ENCODE measurements at regions not wholly inside any gene's neighbourhood (a gene's known extent, or its start where the extent isn't known, plus 50 kb on each side); places are given as distances from the start of the nearest gene placed in this dataset.

GRCh38 chr4:20062054-20062453, 189.7 kb upstream of the SLIT2 start:
- no peak overlapping the region for H3K4me2 ChIP-seq (ENCODE audit: low read depth, low read length, poor library complexity, severe bottlenecking)
- TF ChIP-seq CTCF (IDR thresholded peaks at IDR 0.05; ENCODE audit: insufficient read depth, low read length, poor library complexity, severe bottlenecking), result no peak
- no peak for TF ChIP-seq EZH2phosphoT487 (conservative IDR thresholded peaks at IDR 0.05; ENCODE audit: low read length)
- H3K9ac ChIP-seq (ENCODE audit: low read length), result no peak overlapping the region
- no peaks in the 10 kb centered on the region for H4K20me1 ChIP-seq (ENCODE audit: low read depth, low read length)
- no peak overlapping the region for H3K27ac ChIP-seq (ENCODE audit: low read depth, low read length)
- H3K27me3 ChIP-seq (ENCODE audit: low read length), result no peaks in the 10 kb centered on the region
- no peaks in the 10 kb centered on the region for H3K9me2 ChIP-seq (replicated peaks; ENCODE audit: insufficient read depth, low read length)
- H3K79me2 ChIP-seq (ENCODE audit: insufficient read depth, low read length), result no peaks in the 10 kb centered on the region
- no peaks in the 10 kb centered on the region for H3F3A ChIP-seq (ENCODE audit: insufficient read depth)
- no peaks in the 10 kb centered on the region for H3K36me3 ChIP-seq (ENCODE audit: low read length)
- H2AFZ ChIP-seq (ENCODE audit: low read depth, low read length, severe bottlenecking), result no peak overlapping the region
- no peaks in the 10 kb centered on the region for H3K9me3 ChIP-seq (ENCODE audit: insufficient read depth, low read length)
- H3K4me3 ChIP-seq (ENCODE audit: insufficient read depth, low read length, poor library complexity, severe bottlenecking), result no peak overlapping the region

- no peak overlapping the region for H3K4me3 ChIP-seq (ENCODE audit: insufficient read depth, low read length, poor library complexity, severe bottlenecking)
- H3K27me3 ChIP-seq (ENCODE audit: low read length), result no peaks in the 10 kb centered on the region
- no peak overlapping the region for H3K27ac ChIP-seq (ENCODE audit: low read depth, low read length)
- no peaks in the 10 kb centered on the region for H3K9me3 ChIP-seq (ENCODE audit: insufficient read depth, low read length)
- H4K20me1 ChIP-seq (ENCODE audit: low read depth, low read length), result no peaks in the 10 kb centered on the region
- H3K79me2 ChIP-seq (ENCODE audit: insufficient read depth, low read length), result no peaks in the 10 kb centered on the region
- no peaks in the 10 kb centered on the region for H3F3A ChIP-seq (ENCODE audit: insufficient read depth)
- no peaks in the 10 kb centered on the region for H3K9me2 ChIP-seq (replicated peaks; ENCODE audit: insufficient read depth, low read length)
- TF ChIP-seq EZH2phosphoT487 (conservative IDR thresholded peaks at IDR 0.05; ENCODE audit: low read length), result no peak
- TF ChIP-seq CTCF (IDR thresholded peaks at IDR 0.05; ENCODE audit: insufficient read depth, low read length, poor library complexity, severe bottlenecking), result no peak
- no peak overlapping the region for H2AFZ ChIP-seq (ENCODE audit: low read depth, low read length, severe bottlenecking)
- no peak overlapping the region for H3K9ac ChIP-seq (ENCODE audit: low read length)
- no peaks in the 10 kb centered on the region for H3K36me3 ChIP-seq (ENCODE audit: low read length)
- no peak overlapping the region for H3K4me2 ChIP-seq (ENCODE audit: low read depth, low read length, poor library complexity, severe bottlenecking)
Observed at GRCh38 chr4:20050768-20051167, 200.9 kb upstream of the SLIT2 start.

- H3K36me3 ChIP-seq (ENCODE audit: low read length), result no peaks in the 10 kb centered on the region
- H3K9me3 ChIP-seq (ENCODE audit: insufficient read depth, low read length), result no peaks in the 10 kb centered on the region
- no peak overlapping the region for H3K4me2 ChIP-seq (ENCODE audit: low read depth, low read length, poor library complexity, severe bottlenecking)
- TF ChIP-seq CTCF (IDR thresholded peaks at IDR 0.05; ENCODE audit: insufficient read depth, low read length, poor library complexity, severe bottlenecking), result no peak
- no peak for TF ChIP-seq EZH2phosphoT487 (conservative IDR thresholded peaks at IDR 0.05; ENCODE audit: low read length)
- no peak overlapping the region for H3K27ac ChIP-seq (ENCODE audit: low read depth, low read length)
- no peaks in the 10 kb centered on the region for H4K20me1 ChIP-seq (ENCODE audit: low read depth, low read length)
- no peak overlapping the region for H2AFZ ChIP-seq (ENCODE audit: low read depth, low read length, severe bottlenecking)
- no peaks in the 10 kb centered on the region for H3K27me3 ChIP-seq (ENCODE audit: low read length)
- H3F3A ChIP-seq (ENCODE audit: insufficient read depth), result no peaks in the 10 kb centered on the region
- H3K4me3 ChIP-seq (ENCODE audit: insufficient read depth, low read length, poor library complexity, severe bottlenecking), result no peak overlapping the region
- H3K9ac ChIP-seq (ENCODE audit: low read length), result no peak overlapping the region
- H3K9me2 ChIP-seq (replicated peaks; ENCODE audit: insufficient read depth, low read length), result no peaks in the 10 kb centered on the region
- H3K79me2 ChIP-seq (ENCODE audit: insufficient read depth, low read length), result no peaks in the 10 kb centered on the region
Observed at GRCh38 chr4:20049889-20050288, 201.8 kb upstream of the SLIT2 start.

Data from SU-DHL-6 (cell line).